ENCODE measurements at regions not wholly inside any gene's neighbourhood (a gene's known extent, or its start where the extent isn't known, plus 50 kb on each side); places are given as distances from the start of the nearest gene placed in this dataset.

GRCh38 chr6:132122871-132123270, 171.7 kb upstream of the CCN2 start:
- Histone ChIP-seq H4K91ac (ENCODE audit: insufficient read depth, low read depth, low read length) (0 out of 2 replicates have a peak overlapping the region, but pooled peaks have one; percentile 92), H3K9me1 (ENCODE audit: insufficient read depth, low read length) (peaks cover 8% of the 10 kb centered on the region), H3K4me2 (ENCODE audit: low read depth, low read length) (no peak overlapping the region; the same call in 1 of the 2 replicates), H4K20me1 (ENCODE audit: insufficient read depth, low read length) (no peaks in the 10 kb centered on the region), H4K5ac (ENCODE audit: low read depth, low read length) (peak overlapping the region; percentile 100; the same call in 1 of the 2 replicates), H3K79me1 (ENCODE audit: low read depth in 1 of 2, low read length in 2 of 2) (peaks cover 0 to 3% of the 10 kb centered on the region in 2 experiments; a peak in 1 of 4 replicates), H3K4me1 (ENCODE audit: control insufficient read depth, insufficient read depth, low read length) (peaks cover 15% of the 10 kb centered on the region), H2BK120ac (ENCODE audit: low read depth, low read length) (peak overlapping the region; percentile 99), H2AK5ac (ENCODE audit: low read depth, low read length) (no peak overlapping the region), H3K9ac (ENCODE audit: low read depth, low read length) (peak overlapping the region; percentile 2; the same call in 1 of the 2 replicates), H3K56ac (ENCODE audit: extremely low read depth, insufficient read depth, low read length) (peak overlapping the region; percentile 56; the same call in 1 of the 2 replicates), H2AK9ac (replicated peaks; ENCODE audit: low read depth, low read length, poor library complexity) (no peak overlapping the region), H2AFZ (replicated peaks; ENCODE audit: low read length, poor library complexity) (no peak overlapping the region), H4K8ac (ENCODE audit: low read depth in 2 of 2, low read length in 2 of 2) (peak overlapping the region; percentile 53 to 96; a peak in 3 of 4 replicates), H3K9me3 (ENCODE audit: control insufficient read depth, insufficient read depth, low read length) (no peaks in the 10 kb centered on the region), H3K23ac (ENCODE audit: low read depth, low read length) (peak overlapping the region; percentile 20; the same call in 1 of the 2 replicates), H3K27ac (ENCODE audit: insufficient read depth, low read length) (peak overlapping the region; percentile 100; the same call in 1 of the 2 replicates), H2BK15ac (ENCODE audit: low read depth, low read length) (peak overlapping the region; percentile 78; the same call in 1 of the 3 replicates), H2BK5ac (ENCODE audit: low read depth, low read length, poor library complexity, severe bottlenecking) (peak overlapping the region; percentile 94), H2BK20ac (ENCODE audit: low read depth, low read length) (peak overlapping the region; percentile 100; the same call in 1 of the 2 replicates), H3K36me3 (ENCODE audit: control insufficient read depth, insufficient read depth, low read length) (no peaks in the 10 kb centered on the region), H3K18ac (ENCODE audit: low read depth, low read length) (peak overlapping the region; percentile 100; the same call in 1 of the 2 replicates), H3K4ac (ENCODE audit: low read depth, low read length) (peak overlapping the region; percentile 97; the same call in 1 of the 2 replicates), H3K4me3 (ENCODE audit: insufficient read depth, low read depth, low read length) (no peak overlapping the region), H3K27me3 (ENCODE audit: control insufficient read depth, insufficient read depth, low read length) (no peaks in the 10 kb centered on the region), H3K14ac (replicated peaks; ENCODE audit: low read depth, low read length) (no peak overlapping the region)
- dilution Hi-C loops (cut with HindIII; ENCODE audit: low sequenced_read_pairs, unreplicated experiment), result no loop called here
- 0% methylated on average over 1 of the region's 4 CpGs; no CpG with 5 or more reads in 1 of the 2 experiments for WGBS, 2 experiments (ENCODE audit: extremely low coverage in 2 of 2, insufficient read length in 1 of 2)
- BruUV-seq (replicated peaks), result no TSS peak
- ATAC-seq (ENCODE audit: low read depth) (peak; percentile 89), DNase-seq (peak; percentile 100)
- ChIA-PET CTCF (no interaction called here), POLR2A (ENCODE audit: unreplicated experiment) (interaction anchor here (1.7 kb wide), 1 partner anchor 172 kb away, joined by 7 read pairs; the partner anchor contains the start of gene CCN2)
- in situ Hi-C loops (cut with MboI; ENCODE audit: low sequenced_read_pairs), result no loop called here
- intact Hi-C loops (cut with micrococcal nuclease), result loop anchor here (1.0 kb wide), 1 partner anchor 172 kb away; the partner anchor contains the start of gene CCN2
- no peak for TF ChIP-seq CEBPB (IDR thresholded peaks at IDR 0.05; ENCODE audit: low read depth, low read length)
- TF ChIP-seq POLR2A (IDR thresholded peaks at IDR 0.05; ENCODE audit: low read depth, low read length), result no peak
- no peak for TF ChIP-seq ELK1 (IDR thresholded peaks at IDR 0.05; ENCODE audit: borderline replicate concordance, low read depth, low read length)
- peak; percentile 73 for TF ChIP-seq MXI1 (IDR thresholded peaks at IDR 0.05; ENCODE audit: borderline replicate concordance, low read depth, low read length)
- peak; percentile 54 for TF ChIP-seq MAFK (IDR thresholded peaks at IDR 0.05; ENCODE audit: low read depth, low read length)
- TF ChIP-seq NFE2L2 (IDR thresholded peaks at IDR 0.05; ENCODE audit: low read depth, low read length), result peak; percentile 78
- TF ChIP-seq RFX5 (IDR thresholded peaks at IDR 0.05; ENCODE audit: low read depth, low read length), result no peak
- TF ChIP-seq CHD1 (IDR thresholded peaks at IDR 0.05; ENCODE audit: low read depth, low read length), result peak; percentile 87; the same call in 1 of the 2 replicates
- no peak for TF ChIP-seq CTCF (conservative IDR thresholded peaks at IDR 0.05; ENCODE audit: low read depth, low read length)
- peak; percentile 71; the same call in 1 of the 2 replicates for TF ChIP-seq MAZ (IDR thresholded peaks at IDR 0.05; ENCODE audit: borderline replicate concordance, low read depth, low read length)
- TF ChIP-seq RAD21 (IDR thresholded peaks at IDR 0.05; ENCODE audit: low read length), result no peak
- peak; percentile 58 for TF ChIP-seq RCOR1 (IDR thresholded peaks at IDR 0.05; ENCODE audit: insufficient replicate concordance, low read length)
- peak; percentile 100 for TF ChIP-seq BHLHE40 (IDR thresholded peaks at IDR 0.05; ENCODE audit: low read depth, low read length)
- peak; percentile 23; the same call in 1 of the 2 replicates for TF ChIP-seq SMC3 (IDR thresholded peaks at IDR 0.05; ENCODE audit: low read depth, low read length)
- TF ChIP-seq FOS (IDR thresholded peaks at IDR 0.05; ENCODE audit: low read depth, low read length), result peak; percentile 92

All from IMR-90 (cell line).